ENCODE measurements at regions not wholly inside any gene's neighbourhood (a gene's known extent, or its start where the extent isn't known, plus 50 kb on each side); places are given as distances from the start of the nearest gene placed in this dataset.

DNA sequence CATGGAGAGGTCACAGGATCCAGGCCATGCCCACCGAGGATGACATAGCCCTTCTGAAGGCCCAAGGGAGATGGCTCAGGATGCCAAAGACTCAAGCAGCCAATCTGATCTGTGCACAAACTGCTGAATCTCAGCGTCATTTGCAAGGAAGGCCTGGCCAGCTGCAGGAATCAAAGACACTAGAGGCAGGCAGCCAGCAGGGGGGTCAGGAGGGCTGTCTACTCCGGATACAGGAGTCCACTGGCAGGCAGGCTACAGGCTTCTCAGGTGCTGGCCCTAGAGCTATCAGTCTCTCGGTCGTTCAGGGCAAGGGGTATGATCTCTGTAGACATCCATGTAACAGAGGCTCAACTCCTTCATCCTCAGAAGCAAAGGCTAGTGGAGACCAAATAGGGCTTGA is 1735.3 kb downstream of the TP53TG3F start:
- TF ChIP-seq, protein P1, sequence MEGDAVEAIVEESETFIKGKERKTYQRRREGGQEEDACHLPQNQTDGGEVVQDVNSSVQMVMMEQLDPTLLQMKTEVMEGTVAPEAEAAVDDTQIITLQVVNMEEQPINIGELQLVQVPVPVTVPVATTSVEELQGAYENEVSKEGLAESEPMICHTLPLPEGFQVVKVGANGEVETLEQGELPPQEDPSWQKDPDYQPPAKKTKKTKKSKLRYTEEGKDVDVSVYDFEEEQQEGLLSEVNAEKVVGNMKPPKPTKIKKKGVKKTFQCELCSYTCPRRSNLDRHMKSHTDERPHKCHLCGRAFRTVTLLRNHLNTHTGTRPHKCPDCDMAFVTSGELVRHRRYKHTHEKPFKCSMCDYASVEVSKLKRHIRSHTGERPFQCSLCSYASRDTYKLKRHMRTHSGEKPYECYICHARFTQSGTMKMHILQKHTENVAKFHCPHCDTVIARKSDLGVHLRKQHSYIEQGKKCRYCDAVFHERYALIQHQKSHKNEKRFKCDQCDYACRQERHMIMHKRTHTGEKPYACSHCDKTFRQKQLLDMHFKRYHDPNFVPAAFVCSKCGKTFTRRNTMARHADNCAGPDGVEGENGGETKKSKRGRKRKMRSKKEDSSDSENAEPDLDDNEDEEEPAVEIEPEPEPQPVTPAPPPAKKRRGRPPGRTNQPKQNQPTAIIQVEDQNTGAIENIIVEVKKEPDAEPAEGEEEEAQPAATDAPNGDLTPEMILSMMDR (IDR thresholded peaks at IDR 0.05 in 4 of 5, conservative IDR thresholded peaks at IDR 0.05 in 1 of 5), result no peak
- no peak for TF ChIP-seq POLR2A (IDR thresholded peaks at IDR 0.05)

Data from gastrocnemius medialis (tissue), 4 donors.